Karpas-422 (cell line): ENCODE measurements at regions not wholly inside any gene's neighbourhood (a gene's known extent, or its start where the extent isn't known, plus 50 kb on each side); places are given as distances from the start of the nearest gene placed in this dataset.
"Not testable (repeated sequence)": the region's sequence is repeated elsewhere in the genome, so short reads cannot be mapped to it uniquely, and the experiment has no call there.

Source experiments
- DNase-seq: peaks from one replicate; pipeline ENCODE4 v3.0.0-alpha.2; 2015
- H2AFZ ChIP-seq: fragments of 200-600 bp; sonication (generic); 2 replicates; pipeline ENCODE4 v1.6.1; 2014; ENCODE audit warnings: antibody characterized with exemption, low read length, mixed read lengths
- H3K27ac ChIP-seq: fragments of 200-600 bp; sonication (generic); 2 replicates; pipeline ENCODE4 v1.5.1; 2014; ENCODE audit warnings: mild to moderate bottlenecking, low read length, moderate library complexity
- H3K27me3 ChIP-seq: fragments of 200-600 bp; sonication (generic); 2 replicates; pipeline ENCODE4 v1.6.1; 2014; ENCODE audit warnings: low read length, mixed read lengths
- H3K36me3 ChIP-seq: fragments of 200-600 bp; sonication (generic); 2 replicates; pipeline ENCODE4 v1.6.1; 2014; ENCODE audit warnings: low read length, mixed read lengths; ENCODE audit not compliant: insufficient read depth
- H3K4me1 ChIP-seq: fragments of 200-600 bp; sonication (generic); 2 replicates; pipeline ENCODE4 v1.6.1; 2014; ENCODE audit warnings: mild to moderate bottlenecking, low read length, mixed read lengths
- H3K4me2 ChIP-seq: fragments of 200-600 bp; sonication (generic); 2 replicates; pipeline ENCODE4 v1.6.1; 2014; ENCODE audit warnings: low read length, low read depth, mild to moderate bottlenecking; ENCODE audit not compliant: poor library complexity, severe bottlenecking
- H3K4me3 ChIP-seq: fragments of 200-600 bp; sonication (generic); 2 replicates; pipeline ENCODE4 v1.5.1; 2014; ENCODE audit warnings: mild to moderate bottlenecking, antibody characterized with exemption, low read length, mixed read lengths
- H3K79me2 ChIP-seq: fragments of 200-600 bp; sonication (generic); 2 replicates; pipeline ENCODE4 v1.6.1; 2014; ENCODE audit warnings: mild to moderate bottlenecking, low read length, mixed read lengths
- H3K9ac ChIP-seq: fragments of 200-600 bp; sonication (generic); 2 replicates; pipeline ENCODE4 v1.6.0; 2014; ENCODE audit warnings: low read length
- H3K9me2 ChIP-seq: fragments of 200-600 bp; sonication (generic), shearing (Covaris generic); replicated peaks from 2 replicates; pipeline ENCODE4 v1.6.0; 2014; ENCODE audit warnings: mild to moderate bottlenecking, low read length, moderate library complexity; ENCODE audit not compliant: insufficient read depth
- H3K9me3 ChIP-seq: fragments of 300-700, 200-600 bp; sonication (generic); 2 replicates; pipeline ENCODE4 v1.6.1; 2014; ENCODE audit warnings: low read length, mixed read lengths
- H4K20me1 ChIP-seq: fragments of 200-600 bp; sonication (generic); 2 replicates; pipeline ENCODE4 v1.6.1; 2014; ENCODE audit warnings: mild to moderate bottlenecking, antibody characterized with exemption, low read length, low read depth; ENCODE audit not compliant: insufficient read depth

- no peaks in the 10 kb centered on the region for H3K9me2 ChIP-seq
- H2AFZ ChIP-seq: no peak overlapping the region
- no peak overlapping the region for H3K27ac ChIP-seq
- no peaks in the 10 kb centered on the region for H3K4me1 ChIP-seq
- H3K27me3 ChIP-seq: no peaks in the 10 kb centered on the region
- H3K4me2 ChIP-seq: no peak overlapping the region
- H3K9me3 ChIP-seq: no peaks in the 10 kb centered on the region
- no peaks in the 10 kb centered on the region for H4K20me1 ChIP-seq
- no peaks in the 10 kb centered on the region for H3K79me2 ChIP-seq
- no peaks in the 10 kb centered on the region for H3K36me3 ChIP-seq
- H3K4me3 ChIP-seq: no peak overlapping the region
- no peak for DNase-seq
- no peak overlapping the region for H3K9ac ChIP-seq
Observed at GRCh38 chr4:158958489-158959270, 144.2 kb upstream of the RAPGEF2 start.

DNA sequence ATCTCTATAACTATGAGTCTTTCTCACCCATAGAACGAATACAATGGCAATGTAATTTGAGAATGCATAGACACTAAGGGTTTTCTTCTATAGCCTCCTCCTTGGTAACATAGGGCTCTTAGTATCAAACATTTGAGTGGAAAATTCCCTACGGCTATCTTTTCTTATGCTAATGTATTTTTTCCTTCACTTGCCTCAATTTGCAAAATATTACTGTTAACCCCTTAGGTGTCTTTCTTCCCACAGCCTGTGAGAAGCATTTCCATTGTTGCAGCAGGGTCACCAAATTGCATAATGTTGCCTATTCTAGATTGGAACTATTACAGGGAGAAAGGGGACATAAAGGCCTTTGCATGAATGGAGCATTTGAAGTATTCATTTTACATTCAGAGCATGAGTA is 140.5 kb upstream of the RAPGEF2 start:
- H3K4me1 ChIP-seq: no peaks in the 10 kb centered on the region
- no peak overlapping the region for H3K4me3 ChIP-seq
- H3K36me3 ChIP-seq: no peaks in the 10 kb centered on the region
- H3K9me3 ChIP-seq: no peaks in the 10 kb centered on the region
- no peaks in the 10 kb centered on the region for H3K9me2 ChIP-seq
- no peak for DNase-seq
- H4K20me1 ChIP-seq: no peaks in the 10 kb centered on the region
- H3K27me3 ChIP-seq: no peaks in the 10 kb centered on the region
- no peak overlapping the region for H3K9ac ChIP-seq
- H3K79me2 ChIP-seq: no peaks in the 10 kb centered on the region
- no peak overlapping the region for H2AFZ ChIP-seq
- H3K4me2 ChIP-seq: no peak overlapping the region
- no peak overlapping the region for H3K27ac ChIP-seq

- H3K79me2 ChIP-seq, H2AFZ ChIP-seq, H3K9me2 ChIP-seq, H3K36me3 ChIP-seq, H3K9ac ChIP-seq, H3K4me2 ChIP-seq, H3K4me1 ChIP-seq, H3K27me3 ChIP-seq, H3K9me3 ChIP-seq, H4K20me1 ChIP-seq, H3K27ac ChIP-seq, H3K4me3 ChIP-seq: not testable (repeated sequence)
- DNase-seq: peak; percentile 28
Observed at GRCh38 chr4:158963282-158963681, 139.6 kb upstream of the RAPGEF2 start.

GRCh38 chr4:158964114-158964727 is 138.7 kb upstream of the RAPGEF2 start:
- no peak for DNase-seq
- Histone ChIP-seq H3K36me3 (no peaks in the 10 kb centered on the region), H3K9me3 (no peaks in the 10 kb centered on the region), H3K27me3 (no peaks in the 10 kb centered on the region), H3K27ac (no peak overlapping the region), H3K4me1 (no peaks in the 10 kb centered on the region), H2AFZ (no peak overlapping the region), H3K9me2 (no peaks in the 10 kb centered on the region), H3K4me2 (no peak overlapping the region), H3K4me3 (no peak overlapping the region), H3K9ac (no peak overlapping the region), H3K79me2 (no peaks in the 10 kb centered on the region), H4K20me1 (no peaks in the 10 kb centered on the region)

- Histone ChIP-seq H3K9ac (no peak overlapping the region), H3K4me1 (no peaks in the 10 kb centered on the region), H3K4me3 (no peak overlapping the region), H3K27me3 (no peaks in the 10 kb centered on the region), H3K4me2 (no peak overlapping the region), H3K27ac (no peak overlapping the region), H3K9me2 (no peaks in the 10 kb centered on the region), H3K79me2 (no peaks in the 10 kb centered on the region), H3K36me3 (no peaks in the 10 kb centered on the region), H4K20me1 (no peaks in the 10 kb centered on the region), H3K9me3 (no peaks in the 10 kb centered on the region), H2AFZ (no peak overlapping the region)
- DNase-seq: no peak
Observed at GRCh38 chr4:158964728-158965124, 138.2 kb upstream of the RAPGEF2 start.

DNA sequence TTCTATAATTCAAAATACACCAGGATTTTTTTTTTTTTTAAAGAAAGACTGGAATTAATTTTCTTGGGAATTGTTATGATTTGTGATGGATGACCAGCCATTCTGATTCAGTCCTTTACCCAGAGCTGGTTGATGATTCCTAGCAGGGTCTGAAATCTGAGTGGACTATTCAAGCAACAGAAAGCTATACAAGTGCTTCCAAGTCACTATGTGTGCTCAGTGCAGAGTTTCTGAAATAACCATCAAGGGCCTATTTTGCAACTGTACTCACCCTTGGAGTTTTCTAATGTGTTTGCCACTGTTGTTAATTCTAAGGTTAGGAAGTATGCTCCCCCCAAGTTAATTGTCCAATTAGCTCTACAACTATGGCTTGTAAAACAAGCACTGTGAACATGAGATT is 137.7 kb upstream of the RAPGEF2 start:
- H3K9ac ChIP-seq: no peak overlapping the region
- H3K27me3 ChIP-seq: no peaks in the 10 kb centered on the region
- no peaks in the 10 kb centered on the region for H3K9me2 ChIP-seq
- DNase-seq: no peak
- H3K79me2 ChIP-seq: no peaks in the 10 kb centered on the region
- H3K4me3 ChIP-seq: no peak overlapping the region
- H4K20me1 ChIP-seq: no peaks in the 10 kb centered on the region
- H2AFZ ChIP-seq: no peak overlapping the region
- H3K27ac ChIP-seq: no peak overlapping the region
- H3K4me2 ChIP-seq: no peak overlapping the region
- H3K36me3 ChIP-seq: no peaks in the 10 kb centered on the region
- H3K9me3 ChIP-seq: no peaks in the 10 kb centered on the region
- H3K4me1 ChIP-seq: no peaks in the 10 kb centered on the region

- H3K27ac ChIP-seq: no peak overlapping the region
- no peaks in the 10 kb centered on the region for H3K27me3 ChIP-seq
- H3K9me2 ChIP-seq: no peaks in the 10 kb centered on the region
- no peak overlapping the region for H2AFZ ChIP-seq
- H3K79me2 ChIP-seq: no peaks in the 10 kb centered on the region
- no peaks in the 10 kb centered on the region for H3K9me3 ChIP-seq
- H3K36me3 ChIP-seq: no peaks in the 10 kb centered on the region
- no peak overlapping the region for H3K4me2 ChIP-seq
- no peaks in the 10 kb centered on the region for H3K4me1 ChIP-seq
- no peak for DNase-seq
- H3K4me3 ChIP-seq: no peak overlapping the region
- H4K20me1 ChIP-seq: no peaks in the 10 kb centered on the region
- H3K9ac ChIP-seq: no peak overlapping the region
Observed at GRCh38 chr4:158966091-158966490, 136.8 kb upstream of the RAPGEF2 start.

DNA sequence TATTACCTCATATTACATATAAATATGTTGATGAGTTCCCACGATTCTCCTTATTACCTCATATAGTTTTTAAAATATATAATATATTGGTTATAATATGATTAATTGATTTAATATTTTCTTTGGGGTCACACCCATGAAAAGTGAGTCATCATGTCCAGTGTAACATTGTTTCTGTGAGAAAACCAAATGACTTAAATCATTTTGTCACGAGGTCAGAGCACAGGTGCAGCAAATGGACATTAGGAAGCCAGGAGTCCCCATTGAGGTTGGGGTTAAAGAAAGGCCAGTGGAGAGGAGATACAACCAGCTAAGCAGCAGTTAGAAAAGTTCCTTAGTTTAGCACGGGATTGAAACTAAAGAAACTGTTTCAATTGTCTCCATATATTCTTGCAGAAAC is 133.9 kb upstream of the RAPGEF2 start:
- Histone ChIP-seq H3K9ac (no peak overlapping the region), H3K9me2 (no peaks in the 10 kb centered on the region), H3K36me3 (no peaks in the 10 kb centered on the region), H2AFZ (no peak overlapping the region), H3K27me3 (no peaks in the 10 kb centered on the region), H3K4me1 (no peaks in the 10 kb centered on the region), H3K9me3 (no peaks in the 10 kb centered on the region), H3K27ac (no peak overlapping the region), H3K4me2 (no peak overlapping the region), H4K20me1 (no peaks in the 10 kb centered on the region), H3K4me3 (no peak overlapping the region), H3K79me2 (no peaks in the 10 kb centered on the region)
- DNase-seq: no peak
